Kidney (tissue), 13 donors: ENCODE measurements at regions not wholly inside any gene's neighbourhood (a gene's known extent, or its start where the extent isn't known, plus 50 kb on each side); places are given as distances from the start of the nearest gene placed in this dataset.

ENCODE experiments used
- DNase-seq, 5 donors: peaks; one replicate each; pipeline ENCODE4 v3.0.0-alpha.2; 2013 to 2020
- FAIRE-seq: peaks from 2 replicates; lab custom pipeline; 2012; peaks lifted over from hg19 to GRCh38; lab: Jason Lieb, UNC
- H3K27ac ChIP-seq, 2 donors: one replicate each; pipeline ENCODE4 v1.7.0; 2013; ENCODE audit warnings: low read depth in 2 of 2, low read length in 2 of 2, inconsistent platforms in 1 of 2
- H3K27me3 ChIP-seq: one replicate; pipeline ENCODE4 v1.7.1; 2013; ENCODE audit warnings: low read length, inconsistent platforms; ENCODE audit not compliant: control insufficient read depth, insufficient read depth
- H3K36me3 ChIP-seq, 3 donors: one replicate each; pipeline versions ENCODE4 v1.7.0 to v1.7.1; 2013; ENCODE audit warnings: low read length in 3 of 3, control low read depth in 1 of 3, inconsistent platforms in 1 of 3; ENCODE audit not compliant: insufficient read depth in 3 of 3, control insufficient read depth in 2 of 3
- H3K4me1 ChIP-seq, 3 donors: one replicate each; pipeline versions ENCODE4 v1.7.0 to v1.7.1; 2013; ENCODE audit warnings: low read length in 3 of 3, inconsistent platforms in 1 of 3, low read depth in 1 of 3; ENCODE audit not compliant: control insufficient read depth in 2 of 3, insufficient read depth in 2 of 3
- H3K4me3 ChIP-seq, 3 donors: one replicate each; pipeline versions ENCODE4 v1.7.0 to v1.8.1; 2013; ENCODE audit warnings: low read length in 3 of 3, control low read depth in 1 of 3, inconsistent platforms in 1 of 3
- H3K9ac ChIP-seq, 3 donors: one replicate each; pipeline versions ENCODE4 v1.7.0 to v1.7.1; 2013; ENCODE audit warnings: low read length in 3 of 3, control low read depth in 1 of 3, inconsistent platforms in 1 of 3
- H3K9me3 ChIP-seq, 3 donors: one replicate each; pipeline versions ENCODE4 v1.7.0 to v1.7.1; 2013; ENCODE audit warnings: low read length in 3 of 3, control low read depth in 1 of 3, inconsistent platforms in 1 of 3; ENCODE audit not compliant: control insufficient read depth in 2 of 3, insufficient read depth in 1 of 3
- CTCF ChIP-seq: IDR thresholded peaks from 3 replicates; pipeline ENCODE4 v1.5.1; 2012; ENCODE audit warnings: mild to moderate bottlenecking, moderate library complexity, borderline replicate concordance; ENCODE audit not compliant: insufficient read depth; ENCODE audit errors: extremely low read depth
- intact Hi-C: fragments of 100-400 bp; cut with DNase I; formaldehyde crosslinking; loops from one replicate; pipeline ENCODE4 v1.11.1; 2022
- donor health status: control.
- donor health status: control.
- donor health status: control.
- donor health status: control.
- donor health status: control.
- donor health status: DM: yes; HTN: yes; CAD: no.
- donor health status: Normal renal cell carcinoma (clear cell type).

- no peak overlapping the region for H3K9ac ChIP-seq
- H3K4me1 ChIP-seq: no peaks in the 10 kb centered on the region
- DNase-seq (no peak), FAIRE-seq (no peak)
- TF ChIP-seq CTCF: no peak
- no peaks in the 10 kb centered on the region for H3K36me3 ChIP-seq
- no peak overlapping the region for H3K4me3 ChIP-seq
- H3K9me3 ChIP-seq: peaks cover 0 to 8% (median 2%) of the 10 kb centered on the region in 3 donors
- no peak overlapping the region for H3K27ac ChIP-seq
- intact Hi-C loops: no loop called here
- H3K27me3 ChIP-seq: no peaks in the 10 kb centered on the region
Observed at GRCh38 chr5:159550951-159551350, 220.7 kb upstream of the IL12B start.

GRCh38 chr5:159552751-159553150 lies 222.5 kb upstream of the IL12B start:
- Histone ChIP-seq H3K4me3 (no peak overlapping the region), H3K9me3 (peaks cover 0 to 3% (median 0%) of the 10 kb centered on the region in 3 donors), H3K27ac (no peak overlapping the region), H3K27me3 (no peaks in the 10 kb centered on the region), H3K9ac (no peak overlapping the region), H3K36me3 (no peaks in the 10 kb centered on the region), H3K4me1 (no peaks in the 10 kb centered on the region)
- DNase-seq (no peak), FAIRE-seq (no peak)
- intact Hi-C loops: no loop called here
- TF ChIP-seq CTCF: no peak

- H3K9ac ChIP-seq: no peak overlapping the region
- H3K9me3 ChIP-seq: no peaks in the 10 kb centered on the region
- no peak for TF ChIP-seq CTCF
- no peak for DNase-seq
- no peak overlapping the region for H3K4me3 ChIP-seq
- no peak overlapping the region for H3K27ac ChIP-seq
- H3K4me1 ChIP-seq: no peaks in the 10 kb centered on the region
- H3K36me3 ChIP-seq: no peaks in the 10 kb centered on the region
- intact Hi-C loops: no loop called here
- FAIRE-seq: no peak
- H3K27me3 ChIP-seq: no peaks in the 10 kb centered on the region
Observed at GRCh38 chr5:159553792-159554191, 223.5 kb upstream of the IL12B start.

GRCh38 chr5:159555084-159555483 lies 224.8 kb upstream of the IL12B start:
- FAIRE-seq (no peak), DNase-seq (no peak)
- Histone ChIP-seq H3K36me3 (no peaks in the 10 kb centered on the region), H3K9ac (no peak overlapping the region), H3K4me3 (no peak overlapping the region), H3K4me1 (no peaks in the 10 kb centered on the region), H3K27ac (no peak overlapping the region), H3K27me3 (no peaks in the 10 kb centered on the region), H3K9me3 (no peaks in the 10 kb centered on the region)
- intact Hi-C loops: no loop called here
- no peak for TF ChIP-seq CTCF
